ENCODE measurements at regions not wholly inside any gene's neighbourhood (a gene's known extent, or its start where the extent isn't known, plus 50 kb on each side); places are given as distances from the start of the nearest gene placed in this dataset.

DNA sequence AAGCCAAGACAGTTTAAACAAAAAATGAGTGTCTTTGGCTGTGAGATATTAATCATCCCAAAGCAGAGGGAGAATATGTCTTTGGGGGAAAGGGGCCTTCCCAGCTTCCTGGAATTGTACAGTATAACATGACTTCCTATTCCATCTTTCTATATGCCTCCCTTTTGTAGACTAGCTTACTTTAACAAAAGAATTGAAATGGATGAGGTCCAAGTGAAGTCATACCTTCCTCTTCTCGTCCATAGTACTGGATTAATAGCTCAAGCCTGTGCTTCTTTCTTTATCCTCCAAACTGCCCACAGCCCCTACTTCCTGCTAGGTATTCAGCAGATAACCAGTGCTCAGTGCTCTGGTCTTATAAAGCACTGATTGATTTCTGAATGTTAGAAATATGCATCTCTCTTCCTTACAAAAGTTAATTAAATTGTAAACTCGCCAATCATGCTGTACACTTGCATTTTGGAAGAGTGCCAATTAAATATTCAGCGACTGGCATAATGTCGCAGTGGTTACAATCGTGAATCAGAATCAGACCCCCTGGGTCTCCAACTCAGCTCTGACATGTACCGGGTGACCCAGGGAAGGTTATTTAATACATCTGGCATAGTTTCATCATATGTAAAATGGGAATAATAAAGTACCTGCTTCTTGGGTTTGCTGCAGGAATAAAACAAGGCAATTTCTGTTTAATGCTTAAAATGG is 325.1 kb downstream of the RND3 start:
- no peak for TF ChIP-seq CTCF (conservative IDR thresholded peaks at IDR 0.05; ENCODE audit: low read length)
- no peak for DNase-seq (ENCODE audit: low read depth)

GRCh38 chr2:150160058-150160457 is 327.4 kb downstream of the RND3 start:
- no peak overlapping the region for H3K4me3 ChIP-seq (ENCODE audit: low read length)
- TF ChIP-seq CTCF (conservative IDR thresholded peaks at IDR 0.05; ENCODE audit: low read length), result no peak
- DNase-seq (ENCODE audit: low read depth), result no peak

More for the DNA sequence above, 325.1 kb downstream of the RND3 start:
- H3K4me3 ChIP-seq (ENCODE audit: low read length), result no peak overlapping the region

DNA sequence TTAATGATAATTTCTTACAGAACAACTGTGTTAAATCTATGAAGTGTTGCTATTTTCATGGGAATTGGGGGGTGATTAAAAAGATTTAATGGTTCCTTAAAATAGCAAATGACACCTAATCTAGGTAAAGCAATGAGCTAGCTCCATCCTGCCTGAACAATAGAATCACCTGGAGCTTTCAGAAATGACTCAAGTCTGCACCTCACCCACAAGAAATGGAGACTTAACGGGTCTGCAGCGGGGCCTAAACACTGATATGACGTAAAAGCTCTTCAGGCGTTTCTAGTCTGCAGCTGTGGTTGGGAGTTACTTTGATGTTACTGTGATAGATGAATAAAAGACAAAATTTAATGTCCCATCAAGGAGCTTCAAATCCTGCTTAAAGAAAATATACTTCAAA is 328.2 kb downstream of the RND3 start:
- DNase-seq (ENCODE audit: low read depth), result no peak
- H3K4me3 ChIP-seq (ENCODE audit: low read length), result no peak overlapping the region
- TF ChIP-seq CTCF (conservative IDR thresholded peaks at IDR 0.05; ENCODE audit: low read length), result no peak

GRCh38 chr2:150156876-150157275 is 330.6 kb downstream of the RND3 start:
- no peak overlapping the region for H3K4me3 ChIP-seq (ENCODE audit: low read length)
- DNase-seq (ENCODE audit: low read depth), result no peak
- TF ChIP-seq CTCF (conservative IDR thresholded peaks at IDR 0.05; ENCODE audit: low read length), result no peak

DNA sequence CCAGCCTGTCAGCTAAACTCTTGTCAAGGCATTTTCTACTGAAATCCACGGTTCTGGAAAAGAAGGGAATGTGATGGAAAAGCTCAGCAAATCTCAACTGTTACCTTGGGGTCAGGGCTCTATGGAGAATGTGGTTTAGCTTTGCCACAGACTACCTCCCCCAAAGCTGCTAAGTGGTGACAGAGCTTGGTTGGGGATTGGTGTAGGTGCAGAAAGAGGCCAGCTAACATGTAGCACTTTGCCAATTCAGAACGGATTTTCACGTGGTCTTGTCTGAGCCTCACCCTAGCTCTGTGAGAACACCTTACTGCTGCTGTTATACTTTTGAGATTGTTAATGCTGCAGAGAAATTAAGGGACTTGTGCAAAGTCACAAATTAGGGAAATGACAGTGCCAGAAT is 331.1 kb downstream of the RND3 start:
- no peak for DNase-seq (ENCODE audit: low read depth)
- TF ChIP-seq CTCF (conservative IDR thresholded peaks at IDR 0.05; ENCODE audit: low read length), result no peak
- no peak overlapping the region for H3K4me3 ChIP-seq (ENCODE audit: low read length)

GRCh38 chr2:150154308-150154797 is 333.1 kb downstream of the RND3 start:
- TF ChIP-seq CTCF (conservative IDR thresholded peaks at IDR 0.05; ENCODE audit: low read length), result no peak
- no peak for DNase-seq (ENCODE audit: low read depth)
- no peak overlapping the region for H3K4me3 ChIP-seq (ENCODE audit: low read length)

DNA sequence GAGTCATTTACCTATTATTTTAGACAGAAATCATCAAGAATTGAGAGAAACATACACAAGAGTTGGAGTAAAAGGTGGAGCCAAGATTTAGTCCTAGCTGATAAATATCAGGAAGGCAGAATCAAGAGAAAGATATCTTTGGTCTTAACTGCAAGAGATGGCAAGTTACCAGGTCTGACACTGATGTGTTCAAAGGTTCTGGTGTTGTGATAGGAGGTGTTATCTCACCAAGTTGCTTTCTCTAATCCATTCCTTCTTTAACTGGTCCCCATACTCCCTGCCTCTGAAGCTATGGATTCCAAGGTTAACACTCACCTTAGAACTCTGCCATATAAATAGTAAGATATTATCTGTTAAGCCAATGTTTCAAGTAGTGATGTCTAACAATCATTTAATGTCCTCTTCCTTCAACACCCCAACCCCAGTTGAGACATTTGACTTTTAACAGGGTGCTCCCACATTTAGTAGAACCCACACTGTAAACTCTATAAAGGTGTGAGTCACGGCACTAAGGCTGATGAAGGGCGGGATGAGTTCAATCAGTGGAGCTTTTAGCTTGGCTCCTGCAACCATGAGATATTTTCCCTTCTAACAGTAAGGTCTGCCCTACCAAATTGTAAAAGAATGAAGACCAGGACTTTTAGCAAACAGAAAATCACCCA is 333.7 kb downstream of the RND3 start:
- DNase-seq (ENCODE audit: low read depth), result no peak
- no peak overlapping the region for H3K4me3 ChIP-seq (ENCODE audit: low read length)
- no peak for TF ChIP-seq CTCF (conservative IDR thresholded peaks at IDR 0.05; ENCODE audit: low read length)

Measured in AG10803 (cell line).